HUES6 (cell line): ENCODE measurements at regions not wholly inside any gene's neighbourhood (a gene's known extent, or its start where the extent isn't known, plus 50 kb on each side); places are given as distances from the start of the nearest gene placed in this dataset.

Source experiments
- H3K27ac ChIP-seq: 2 replicates; pipeline ENCODE4 v1.7.0; 2013; ENCODE audit warnings: low read depth, mild to moderate bottlenecking, low read length, inconsistent platforms
- H3K27me3 ChIP-seq: 2 replicates; pipeline ENCODE4 v1.6.1; 2013; ENCODE audit warnings: low read length; ENCODE audit not compliant: control insufficient read depth, insufficient read depth
- H3K36me3 ChIP-seq: 2 replicates; pipeline ENCODE4 v1.6.1; 2013; ENCODE audit warnings: low read length; ENCODE audit not compliant: control insufficient read depth, insufficient read depth
- H3K4me1 ChIP-seq: 2 replicates; pipeline ENCODE4 v1.6.1; 2013; ENCODE audit warnings: low read length; ENCODE audit not compliant: control insufficient read depth, insufficient read depth
- H3K4me3 ChIP-seq: 2 replicates; pipeline ENCODE4 v1.5.1; 2013; ENCODE audit warnings: low read depth, low read length
- H3K9ac ChIP-seq: one replicate; pipeline ENCODE4 v1.6.1; 2013; ENCODE audit warnings: mild to moderate bottlenecking, low read length
- H3K9me3 ChIP-seq: 2 replicates; pipeline ENCODE4 v1.6.1; 2013; ENCODE audit warnings: low read depth, low read length; ENCODE audit not compliant: control insufficient read depth, insufficient read depth

DNA sequence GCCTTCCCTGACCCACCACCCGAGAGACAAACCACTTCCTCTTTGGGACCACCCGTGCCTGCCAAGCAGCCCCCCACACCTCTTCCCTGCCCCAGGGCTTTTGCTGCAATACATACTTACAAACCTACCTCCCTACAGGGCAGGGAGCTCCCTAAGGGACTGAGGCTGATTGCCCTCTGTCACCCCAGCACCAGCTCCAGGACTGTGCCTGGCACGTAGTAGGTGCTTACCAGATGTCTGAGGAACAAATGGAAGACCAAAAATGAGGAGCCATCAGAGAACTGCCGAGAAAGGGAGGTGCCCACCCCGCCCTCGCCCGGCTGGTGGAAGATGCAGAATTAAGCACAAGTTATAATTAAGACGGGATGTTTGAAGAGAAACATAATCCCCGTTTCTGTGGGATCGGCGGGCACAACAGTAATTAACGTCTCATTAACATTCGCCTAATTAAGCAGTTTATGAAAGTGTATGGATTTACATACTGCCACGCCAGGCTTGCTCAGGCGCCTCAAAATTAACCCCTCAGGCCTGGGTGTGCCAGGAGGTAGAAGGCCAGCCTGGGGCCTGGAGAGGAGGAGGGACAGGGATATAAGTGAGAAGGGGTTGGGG, 130.1 kb upstream of the LINGO1 start:
- no peaks in the 10 kb centered on the region for H3K36me3 ChIP-seq
- H3K4me1 ChIP-seq, result peaks cover 6% of the 10 kb centered on the region
- H3K9ac ChIP-seq, result no peak overlapping the region
- H3K4me3 ChIP-seq, result no peak overlapping the region
- no peaks in the 10 kb centered on the region for H3K9me3 ChIP-seq
- no peaks in the 10 kb centered on the region; the same call in 1 of the 2 replicates for H3K27me3 ChIP-seq
- H3K27ac ChIP-seq, result no peak overlapping the region

DNA sequence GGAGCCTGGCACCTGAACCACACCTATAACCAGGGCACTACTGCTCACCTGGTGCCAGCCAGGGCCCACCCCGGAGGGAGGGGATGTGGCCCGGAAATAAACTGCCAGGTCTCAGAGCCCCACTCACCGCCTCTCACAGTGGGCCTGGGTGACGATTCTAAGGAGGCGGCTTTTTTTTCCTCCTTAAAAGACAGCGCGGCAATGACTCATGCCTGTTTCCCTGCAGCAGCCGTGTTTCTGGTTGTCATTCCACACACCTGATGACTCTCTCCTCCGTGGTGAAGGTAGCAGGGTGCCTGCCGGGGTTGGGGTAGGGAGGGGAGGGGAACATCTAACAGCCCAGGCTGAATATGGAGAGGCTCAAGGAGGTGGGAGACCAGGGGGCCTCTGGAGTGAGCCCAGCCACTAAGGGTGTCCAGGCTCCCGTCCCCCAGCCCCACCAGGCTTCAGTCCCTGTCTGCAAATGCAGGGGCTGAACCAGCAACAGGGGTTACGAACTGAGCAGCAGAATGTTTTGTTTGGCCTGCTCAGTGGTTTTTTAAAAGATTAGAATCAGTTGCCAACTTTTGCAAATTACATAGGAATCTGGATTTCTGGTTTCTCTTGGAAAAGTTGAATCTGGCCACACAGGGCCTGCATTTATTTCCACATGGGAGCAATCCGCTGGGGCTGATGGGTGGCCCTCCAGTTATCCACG, 127.3 kb upstream of the LINGO1 start:
- H3K4me1 ChIP-seq, result 0 out of 2 replicates have a peak, but pooled peaks cover 3% of the 10 kb centered on the region
- H3K27ac ChIP-seq, result no peak overlapping the region
- no peaks in the 10 kb centered on the region for H3K36me3 ChIP-seq
- H3K4me3 ChIP-seq, result no peak overlapping the region
- H3K9ac ChIP-seq, result no peak overlapping the region
- H3K9me3 ChIP-seq, result no peaks in the 10 kb centered on the region
- no peaks in the 10 kb centered on the region for H3K27me3 ChIP-seq

DNA sequence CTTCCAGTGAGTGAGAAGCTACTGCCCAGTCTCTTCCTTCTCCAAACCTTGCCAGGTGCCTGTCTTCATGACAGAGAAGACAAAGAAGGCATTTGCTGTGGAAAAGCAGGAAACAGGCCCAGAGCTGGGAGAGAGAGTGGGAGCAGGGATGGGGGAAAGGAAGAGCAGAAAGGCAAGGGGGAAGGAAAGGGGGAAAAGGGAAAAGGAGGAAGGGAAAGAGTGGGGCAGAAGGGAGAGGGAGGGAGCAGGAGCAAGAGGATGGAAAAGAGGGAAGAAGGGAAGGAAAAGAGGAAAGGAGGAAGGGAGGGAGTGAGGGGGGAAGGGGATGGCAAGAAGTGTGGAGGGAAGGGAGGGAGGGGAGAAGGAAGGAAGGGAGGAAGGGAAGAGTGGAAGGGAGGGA, 121.2 kb upstream of the LINGO1 start:
- no peaks in the 10 kb centered on the region for H3K9me3 ChIP-seq
- H3K4me3 ChIP-seq, result no peak overlapping the region
- no peak overlapping the region for H3K9ac ChIP-seq
- H3K36me3 ChIP-seq, result no peaks in the 10 kb centered on the region
- peaks cover 35% of the 10 kb centered on the region for H3K27me3 ChIP-seq
- no peak overlapping the region for H3K27ac ChIP-seq
- 0 out of 2 replicates have a peak, but pooled peaks cover 3% of the 10 kb centered on the region for H3K4me1 ChIP-seq

GRCh38 chr15:77753281-77753873, 120.7 kb upstream of the LINGO1 start:
- Histone ChIP-seq H3K4me3 (no peak overlapping the region), H3K9me3 (no peaks in the 10 kb centered on the region), H3K4me1 (peaks cover 3% of the 10 kb centered on the region; the same call in 1 of the 2 replicates), H3K27me3 (peaks cover 35% of the 10 kb centered on the region), H3K27ac (no peak overlapping the region), H3K9ac (no peak overlapping the region), H3K36me3 (no peaks in the 10 kb centered on the region)

GRCh38 chr15:77749998-77750540, 117.4 kb upstream of the LINGO1 start:
- Histone ChIP-seq H3K4me3 (no peak overlapping the region), H3K27ac (no peak overlapping the region), H3K9me3 (no peaks in the 10 kb centered on the region), H3K36me3 (no peaks in the 10 kb centered on the region), H3K27me3 (peaks cover 35% of the 10 kb centered on the region), H3K9ac (no peak overlapping the region), H3K4me1 (peaks cover 19% of the 10 kb centered on the region; the same call in 1 of the 2 replicates)

- Histone ChIP-seq H3K27me3 (peaks cover 35% of the 10 kb centered on the region), H3K9me3 (no peaks in the 10 kb centered on the region), H3K9ac (no peak overlapping the region), H3K27ac (no peak overlapping the region), H3K4me3 (no peak overlapping the region), H3K36me3 (no peaks in the 10 kb centered on the region), H3K4me1 (peaks cover 19% of the 10 kb centered on the region; the same call in 1 of the 2 replicates)
Observed at GRCh38 chr15:77749236-77749997, 116.7 kb upstream of the LINGO1 start.

- no peak overlapping the region for H3K9ac ChIP-seq
- H3K9me3 ChIP-seq, result no peaks in the 10 kb centered on the region
- no peak overlapping the region for H3K27ac ChIP-seq
- H3K4me1 ChIP-seq, result peaks cover 19% of the 10 kb centered on the region; the same call in 1 of the 2 replicates
- H3K27me3 ChIP-seq, result peaks cover 37% of the 10 kb centered on the region
- H3K4me3 ChIP-seq, result no peak overlapping the region
- no peaks in the 10 kb centered on the region for H3K36me3 ChIP-seq
Observed at GRCh38 chr15:77748078-77749064, 115.7 kb upstream of the LINGO1 start.

- Histone ChIP-seq H3K9me3 (no peaks in the 10 kb centered on the region), H3K4me3 (no peak overlapping the region), H3K9ac (no peak overlapping the region), H3K36me3 (no peaks in the 10 kb centered on the region), H3K27me3 (peaks cover 38% of the 10 kb centered on the region), H3K27ac (no peak overlapping the region), H3K4me1 (peaks cover 19% of the 10 kb centered on the region; the same call in 1 of the 2 replicates)
Observed at GRCh38 chr15:77747175-77748077, 114.7 kb upstream of the LINGO1 start.

DNA sequence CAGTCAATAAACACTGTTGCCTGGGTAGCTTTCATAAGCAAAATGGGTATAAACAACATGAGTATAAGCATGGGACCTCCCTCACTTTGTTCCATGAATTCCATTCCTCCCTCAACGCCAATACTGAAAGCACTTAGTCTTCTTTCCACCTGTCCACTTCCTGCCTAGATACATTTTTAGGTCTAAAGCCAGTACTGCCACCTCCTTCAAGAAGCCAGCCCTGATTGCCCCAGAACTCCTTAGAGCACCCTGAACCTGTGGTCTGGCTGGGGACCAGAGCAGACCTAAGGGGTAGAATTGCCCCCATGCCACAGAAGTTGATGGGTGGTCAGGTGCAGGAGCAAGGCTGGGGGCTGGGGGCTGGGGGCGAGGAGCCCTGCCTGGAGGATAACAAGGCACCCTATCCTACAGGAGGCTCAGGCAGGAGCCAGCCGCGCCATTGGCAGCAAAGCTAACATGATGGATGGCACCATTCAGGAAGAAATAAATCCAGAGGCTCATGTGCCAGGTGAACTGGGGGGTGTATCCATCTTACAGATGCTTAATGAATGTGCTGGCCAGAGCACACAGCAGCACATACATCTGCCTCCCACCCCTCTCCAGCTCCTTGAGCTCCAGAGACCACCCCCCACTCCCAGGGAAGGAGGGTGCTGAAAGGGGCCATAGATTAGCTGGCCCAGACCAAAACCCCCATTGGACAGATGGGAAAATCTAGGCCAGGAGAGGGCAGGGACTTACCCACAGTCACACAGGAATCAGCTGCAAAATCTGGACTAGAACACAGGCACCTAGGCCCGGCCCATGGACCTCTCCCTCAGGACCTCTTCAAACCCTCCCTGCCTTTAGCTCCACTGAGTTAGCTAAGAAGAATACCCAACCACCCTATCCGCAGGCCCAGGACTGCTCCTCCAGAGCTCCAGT, 113.8 kb upstream of the LINGO1 start:
- Histone ChIP-seq H3K36me3 (no peaks in the 10 kb centered on the region), H3K9ac (no peak overlapping the region), H3K27me3 (peaks cover 34% of the 10 kb centered on the region), H3K4me1 (peaks cover 19% of the 10 kb centered on the region; the same call in 1 of the 2 replicates), H3K9me3 (no peaks in the 10 kb centered on the region), H3K27ac (no peak overlapping the region), H3K4me3 (no peak overlapping the region)
